Right lobe of liver (tissue), 4 donors: ENCODE measurements at regions not wholly inside any gene's neighbourhood (a gene's known extent, or its start where the extent isn't known, plus 50 kb on each side); places are given as distances from the start of the nearest gene placed in this dataset.

Source experiments
- CTCF ChIP-seq, 4 donors: fragments of 200-600 bp in 3 of 4; fragments of 450-650 bp in 1 of 4; IDR thresholded peaks; one replicate each; pipeline versions ENCODE4 v1.5.1 to v1.8.0; 2016 to 2022; ENCODE audit warnings: antibody characterized with exemption in 4 of 4, mild to moderate bottlenecking in 2 of 4
- POLR2A ChIP-seq: fragments of 450-650 bp; IDR thresholded peaks from one replicate; pipeline ENCODE4 v1.6.1; 2017; ENCODE audit warnings: antibody characterized with exemption, mild to moderate bottlenecking
- donor health status: DM: no; HTN: no; CAD: no.
- donor health status: DM: no; HTN: no; CAD: no.
- donor health status: DM: no; HTN: yes; CAD: no.

- TF ChIP-seq CTCF (IDR thresholded peaks at IDR 0.05) (no peak), POLR2A (no peak)
Observed at GRCh38 chr5:118678746-118679145, 309.6 kb downstream of the DTWD2 start.
